K562 (cell line): ENCODE measurements at regions not wholly inside any gene's neighbourhood (a gene's known extent, or its start where the extent isn't known, plus 50 kb on each side); places are given as distances from the start of the nearest gene placed in this dataset.

Experiments
- ATAC-seq: fragments of 200-7000 bp; cut with Tn5 transposase; 3 replicates; pipeline ENCODE4 v1.9.1; 2020; ENCODE audit warnings: moderate library complexity
- BruUV-seq: library from RNA; stranded (reverse); fragments of 400-500 nt; replicated peaks from 2 replicates; lab custom pipeline; 2021; lab: Mats Ljungman, UMichigan
- CTCF ChIA-PET: fragments of 300-600 bp; formaldehyde crosslinking; extraction: SDS; loops from one replicate; lab custom pipeline; 2021; ENCODE audit warnings: low intra/inter-chr PET ratio; lab: Yijun Ruan, JAX
- POLR2A ChIA-PET: fragments of 300-600, 350-650 bp; sonication (Branson Sonifier 250); formaldehyde crosslinking; extraction: SDS; loops from one replicate; lab custom pipeline; 2021; ENCODE audit warnings: antibody characterized with exemption, inconsistent platforms; lab: Yijun Ruan, JAX
- DNase-seq, 4 experiments: peaks; one replicate each; pipeline versions ENCODE4 v3.0.0 to v3.0.0-alpha.2; 2011 to 2018; ENCODE audit warnings: low spot score in 3 of 4, mixed read lengths in 3 of 4; ENCODE audit errors: extremely low read depth in 1 of 4
- FAIRE-seq: peaks from 2 replicates; lab custom pipeline; 2011; peaks lifted over from hg19 to GRCh38; lab: Jason Lieb, UNC
- H2AFZ ChIP-seq: 2 replicates; pipeline ENCODE4 v1.6.0; 2011; ENCODE audit warnings: low read depth, low read length, control low read depth, inconsistent platforms
- H3K27ac ChIP-seq: fragments of 200-600 bp; 3 replicates; pipeline ENCODE4 v1.8.0; 2011; ENCODE audit warnings: low read depth, mild to moderate bottlenecking, control low read depth, inconsistent platforms, low read length, moderate library complexity, mixed read lengths; ENCODE audit errors: extremely low read depth
- H3K27me3 ChIP-seq, 2 experiments: fragments of 300-600 bp in 1 of 2; 2 replicates in 1 of 2; 3 replicates in 1 of 2; pipeline versions ENCODE4 v1.6.0 to v1.8.0; 2011; ENCODE audit warnings: inconsistent platforms in 2 of 2, low read length in 2 of 2, mild to moderate bottlenecking in 1 of 2, mixed read lengths in 1 of 2, moderate library complexity in 1 of 2; ENCODE audit not compliant: control insufficient read depth in 2 of 2, insufficient read depth in 2 of 2
- H3K36me3 ChIP-seq: fragments of 300-600 bp; 3 replicates; pipeline ENCODE4 v1.8.0; 2011; ENCODE audit warnings: mild to moderate bottlenecking, low read length, inconsistent platforms; ENCODE audit not compliant: control insufficient read depth, insufficient read depth
- H3K4me1 ChIP-seq, 2 experiments: fragments of 200-600 bp in 1 of 2; replicated peaks in 1 of 2; 2 replicates in 1 of 2; 3 replicates in 1 of 2; pipeline versions ENCODE4 v1.5.1 to v1.8.0; 2011; ENCODE audit warnings: inconsistent platforms in 2 of 2, low read length in 2 of 2, mild to moderate bottlenecking in 1 of 2, mixed read lengths in 1 of 2, moderate library complexity in 1 of 2; ENCODE audit not compliant: control insufficient read depth in 2 of 2, insufficient read depth in 2 of 2
- H3K4me2 ChIP-seq: 2 replicates; pipeline ENCODE4 v1.6.1; 2011; ENCODE audit warnings: low read length, control low read depth, inconsistent platforms, mixed read lengths; ENCODE audit not compliant: insufficient read depth
- H3K4me3 ChIP-seq: fragments of 200-600 bp; sonication (generic), shearing (Covaris generic); 2 replicates; pipeline ENCODE4 v1.5.1; 2016; ENCODE audit warnings: control low read depth, inconsistent platforms
- H3K79me2 ChIP-seq: fragments of 200-600 bp; 3 replicates; pipeline ENCODE4 v1.8.0; 2011; ENCODE audit warnings: low read length, inconsistent platforms; ENCODE audit not compliant: control insufficient read depth, insufficient read depth
- H3K9ac ChIP-seq, 2 experiments: 2 replicates each; pipeline versions ENCODE4 v1.6.0 to v1.6.1; 2011; ENCODE audit warnings: low read depth in 2 of 2, low read length in 2 of 2, control low read depth in 1 of 2, inconsistent platforms in 1 of 2, mild to moderate bottlenecking in 1 of 2, mixed read lengths in 1 of 2; ENCODE audit not compliant: insufficient read depth in 1 of 2
- H3K9me1 ChIP-seq: one replicate; pipeline ENCODE4 v1.6.0; 2011; ENCODE audit warnings: inconsistent platforms, mild to moderate bottlenecking, low read length, moderate library complexity; ENCODE audit not compliant: control insufficient read depth, insufficient read depth
- H3K9me3 ChIP-seq: replicated peaks from 2 replicates; pipeline ENCODE4 v1.5.1; 2011; ENCODE audit warnings: low read depth, low read length, inconsistent platforms; ENCODE audit not compliant: control insufficient read depth, insufficient read depth
- H4K20me1 ChIP-seq: replicated peaks from 2 replicates; pipeline ENCODE4 v1.6.1; 2011; ENCODE audit warnings: low read length, inconsistent platforms, mixed read lengths; ENCODE audit not compliant: control insufficient read depth, insufficient read depth
- ARID1B ChIP-seq: fragments of 450-650 bp; IDR thresholded peaks from 2 replicates; pipeline ENCODE4 v1.6.1; 2016; ENCODE audit warnings: antibody characterized with exemption, mild to moderate bottlenecking, inconsistent platforms
- ARID2 ChIP-seq: fragments of 450-650 bp; IDR thresholded peaks from 2 replicates; pipeline ENCODE4 v1.6.1; 2017; ENCODE audit warnings: antibody characterized with exemption, mild to moderate bottlenecking
- CHD2 ChIP-seq: IDR thresholded peaks from 2 replicates; pipeline ENCODE4 v1.6.1; 2011; ENCODE audit warnings: low read depth, low read length
- FOXM1 ChIP-seq, 2 experiments: fragments of 450-650 bp in 1 of 2; sonication (generic) in 1 of 2; formaldehyde crosslinking in 1 of 2; IDR thresholded peaks; 2 replicates each; pipeline versions ENCODE4 v1.6.1 to v1.9.0; 2017 to 2022; ENCODE audit warnings: low read depth in 2 of 2, mild to moderate bottlenecking in 2 of 2, missing genetic modification reagents in 1 of 2, moderate library complexity in 1 of 2
- NKRF ChIP-seq: fragments of 450-650 bp; IDR thresholded peaks from 2 replicates; pipeline ENCODE4 v1.6.1; 2016; ENCODE audit warnings: borderline replicate concordance
- POU5F1 ChIP-seq: fragments of 150-350 bp; IDR thresholded peaks from 2 replicates; pipeline ENCODE4 v1.6.1; 2014; ENCODE audit warnings: borderline replicate concordance, low read length, low read depth, mild to moderate bottlenecking; ENCODE audit not compliant: partially characterized antibody
- RFX1 ChIP-seq: fragments of 450-650 bp; IDR thresholded peaks from 2 replicates; pipeline ENCODE4 v1.6.1; 2016; ENCODE audit warnings: mild to moderate bottlenecking, moderate library complexity
- SMAD1 ChIP-seq: fragments of 150-350 bp; IDR thresholded peaks from 2 replicates; pipeline ENCODE4 v1.6.1; 2014; ENCODE audit warnings: low read length, low read depth; ENCODE audit not compliant: partially characterized antibody
- ZBTB5 ChIP-seq: fragments of 450-650 bp; IDR thresholded peaks from 2 replicates; pipeline ENCODE4 v1.6.1; 2017; ENCODE audit warnings: antibody characterized with exemption
- ZNF197 ChIP-seq: fragments of 200-800 bp; sonication (Bioruptor generic); IDR thresholded peaks from 2 replicates; pipeline ENCODE4 v1.6.1; 2016; ENCODE audit warnings: low read depth, missing genetic modification characterization, missing compliant biosample characterization
- ZNF445 ChIP-seq: fragments of 250-450 bp; sonication (Bioruptor Pico); IDR thresholded peaks from 2 replicates; pipeline ENCODE4 v1.4.0; 2020; ENCODE audit warnings: low read depth, mild to moderate bottlenecking, moderate library complexity
- WGBS: fragments of 100-300 bp; shearing (Covaris generic); methylation state at CpG from one replicate; pipeline ENCODE4 v1.1.6; 2016; ENCODE audit warnings: low coverage, mixed read lengths; ENCODE audit not compliant: insufficient coverage; ENCODE audit errors: missing lambda C conversion rate; 5-methylcytosine and 5-hydroxymethylcytosine counted together
- in situ Hi-C: fragments of 300-500 bp; cut with MboI; formaldehyde crosslinking; loops from 4 replicates; pipeline ENCODE4 v1.15.0; 2018; ENCODE audit warnings: inconsistent platforms, mixed read lengths
- intact Hi-C: fragments of 100-400 bp; cut with micrococcal nuclease; formaldehyde crosslinking; loops from 2 replicates; pipeline ENCODE4 v1.14.2; 2022
- TF ChIP-seq, protein P1 (sequence below): fragments of 450-650 bp; IDR thresholded peaks from 2 replicates; pipeline ENCODE4 v1.6.1; 2018; ENCODE audit not compliant: partially characterized antibody
- TF ChIP-seq, protein P2 (sequence below): fragments of 450-650 bp; IDR thresholded peaks from 2 replicates; pipeline ENCODE4 v1.6.1; 2016

GRCh38 chr22:27041745-27042310 lies 384.4 kb downstream of the MIAT start (continued):
- TF ChIP-seq FOXM1 (IDR thresholded peaks at IDR 0.05; ENCODE audit: low read depth): no peak
- TF ChIP-seq FOXM1 (CRISPR knock-in tag; IDR thresholded peaks at IDR 0.05; ENCODE audit: low read depth): no peak
- TF ChIP-seq ZNF197 (CRISPR knock-in tag): no peak
- TF ChIP-seq CHD2: no peak

- H3K9me3 ChIP-seq: no peaks in the 10 kb centered on the region
- H3K9ac ChIP-seq: no peak overlapping the region
- no peaks in the 10 kb centered on the region for H3K36me3 ChIP-seq
- no peak overlapping the region for H3K27ac ChIP-seq
- ATAC-seq: no peak
- 0% methylated on average over 5 of the region's 5 CpGs for WGBS
- in situ Hi-C loops: no loop called here
- H3K4me2 ChIP-seq: no peak overlapping the region
- no peaks in the 10 kb centered on the region for H3K4me1 ChIP-seq
- H4K20me1 ChIP-seq: no peaks in the 10 kb centered on the region
- DNase-seq: no peak
- intact Hi-C loops: no loop called here
- no peaks in the 10 kb centered on the region for H3K79me2 ChIP-seq
- CTCF ChIA-PET: no interaction called here
- POLR2A ChIA-PET: no interaction called here
- H3K4me3 ChIP-seq: no peak overlapping the region
- BruUV-seq: no TSS peak
- no peaks in the 10 kb centered on the region; a peak in 1 of 5 replicates for H3K27me3 ChIP-seq
- no peaks in the 10 kb centered on the region for H3K9me1 ChIP-seq
- no peak overlapping the region for H2AFZ ChIP-seq
- FAIRE-seq: no peak
- TF ChIP-seq, protein P1, sequence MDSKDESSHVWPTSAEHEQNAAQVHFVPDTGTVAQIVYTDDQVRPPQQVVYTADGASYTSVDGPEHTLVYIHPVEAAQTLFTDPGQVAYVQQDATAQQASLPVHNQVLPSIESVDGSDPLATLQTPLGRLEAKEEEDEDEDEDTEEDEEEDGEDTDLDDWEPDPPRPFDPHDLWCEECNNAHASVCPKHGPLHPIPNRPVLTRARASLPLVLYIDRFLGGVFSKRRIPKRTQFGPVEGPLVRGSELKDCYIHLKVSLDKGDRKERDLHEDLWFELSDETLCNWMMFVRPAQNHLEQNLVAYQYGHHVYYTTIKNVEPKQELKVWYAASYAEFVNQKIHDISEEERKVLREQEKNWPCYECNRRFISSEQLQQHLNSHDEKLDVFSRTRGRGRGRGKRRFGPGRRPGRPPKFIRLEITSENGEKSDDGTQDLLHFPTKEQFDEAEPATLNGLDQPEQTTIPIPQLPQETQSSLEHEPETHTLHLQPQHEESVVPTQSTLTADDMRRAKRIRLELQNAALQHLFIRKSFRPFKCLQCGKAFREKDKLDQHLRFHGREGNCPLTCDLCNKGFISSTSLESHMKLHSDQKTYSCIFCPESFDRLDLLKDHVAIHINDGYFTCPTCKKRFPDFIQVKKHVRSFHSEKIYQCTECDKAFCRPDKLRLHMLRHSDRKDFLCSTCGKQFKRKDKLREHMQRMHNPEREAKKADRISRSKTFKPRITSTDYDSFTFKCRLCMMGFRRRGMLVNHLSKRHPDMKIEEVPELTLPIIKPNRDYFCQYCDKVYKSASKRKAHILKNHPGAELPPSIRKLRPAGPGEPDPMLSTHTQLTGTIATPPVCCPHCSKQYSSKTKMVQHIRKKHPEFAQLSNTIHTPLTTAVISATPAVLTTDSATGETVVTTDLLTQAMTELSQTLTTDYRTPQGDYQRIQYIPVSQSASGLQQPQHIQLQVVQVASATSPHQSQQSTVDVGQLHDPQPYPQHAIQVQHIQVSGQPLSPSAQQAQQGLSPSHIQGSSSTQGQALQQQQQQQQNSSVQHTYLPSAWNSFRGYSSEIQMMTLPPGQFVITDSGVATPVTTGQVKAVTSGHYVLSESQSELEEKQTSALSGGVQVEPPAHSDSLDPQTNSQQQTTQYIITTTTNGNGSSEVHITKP: no peak
- no peak for TF ChIP-seq POU5F1
- TF ChIP-seq ARID2: no peak
- TF ChIP-seq RFX1: no peak
- TF ChIP-seq, protein P2, sequence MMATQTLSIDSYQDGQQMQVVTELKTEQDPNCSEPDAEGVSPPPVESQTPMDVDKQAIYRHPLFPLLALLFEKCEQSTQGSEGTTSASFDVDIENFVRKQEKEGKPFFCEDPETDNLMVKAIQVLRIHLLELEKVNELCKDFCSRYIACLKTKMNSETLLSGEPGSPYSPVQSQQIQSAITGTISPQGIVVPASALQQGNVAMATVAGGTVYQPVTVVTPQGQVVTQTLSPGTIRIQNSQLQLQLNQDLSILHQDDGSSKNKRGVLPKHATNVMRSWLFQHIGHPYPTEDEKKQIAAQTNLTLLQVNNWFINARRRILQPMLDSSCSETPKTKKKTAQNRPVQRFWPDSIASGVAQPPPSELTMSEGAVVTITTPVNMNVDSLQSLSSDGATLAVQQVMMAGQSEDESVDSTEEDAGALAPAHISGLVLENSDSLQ: no peak
- no peak for TF ChIP-seq NKRF
- TF ChIP-seq ZBTB5: no peak
- no peak for TF ChIP-seq ARID1B
- TF ChIP-seq SMAD1: no peak
- TF ChIP-seq ZNF445: no peak
Observed at GRCh38 chr22:27043262-27043661, 385.9 kb downstream of the MIAT start.
